Anterior cingulate cortex (tissue), 58 donors: ENCODE measurements at regions not wholly inside any gene's neighbourhood (a gene's known extent, or its start where the extent isn't known, plus 50 kb on each side); places are given as distances from the start of the nearest gene placed in this dataset.

ENCODE experiments used
- DNase-seq, 58 donors: peaks; one replicate each; lab custom pipeline; 2025; lab: John Stamatoyannopoulos, UW

DNA sequence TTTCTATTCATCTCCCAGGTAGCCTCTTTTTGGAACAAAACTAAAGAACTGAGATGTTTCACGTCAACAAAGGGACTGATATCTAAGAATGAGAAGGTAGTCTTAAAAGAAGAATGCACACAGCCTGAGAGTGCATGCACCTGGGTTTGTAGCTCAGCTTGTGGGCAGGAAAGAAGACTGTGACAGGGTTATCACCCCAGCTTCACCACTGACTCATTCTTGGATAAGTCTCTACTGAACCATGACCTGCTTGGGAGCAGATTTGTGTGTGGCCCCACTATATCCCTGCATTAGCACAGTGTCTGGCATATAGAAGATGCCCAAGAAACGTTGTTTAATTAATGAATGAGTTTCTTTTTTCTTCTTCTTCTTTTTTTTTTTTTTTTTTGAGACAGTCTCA is 187.5 kb downstream of the GPAM start:
- DNase-seq: no peak

DNA sequence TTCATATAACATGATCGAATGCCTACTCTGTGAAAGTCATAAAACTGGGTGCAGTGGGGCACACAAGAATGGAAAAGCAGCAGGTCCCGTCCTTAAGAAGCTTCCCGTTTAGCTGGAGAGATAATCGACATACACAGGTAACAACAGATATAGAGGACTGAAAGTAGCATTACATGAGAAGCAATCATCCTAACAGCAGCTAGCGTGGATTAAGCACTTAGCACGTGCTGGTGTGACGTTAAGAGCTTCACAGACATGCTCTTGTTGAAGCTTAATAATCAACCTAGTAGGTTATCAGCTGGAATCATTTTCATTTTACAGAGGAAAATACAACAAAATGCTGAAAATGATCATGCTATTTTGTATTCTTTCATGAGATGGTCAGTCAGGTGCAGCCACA is 184.8 kb downstream of the GPAM start:
- DNase-seq: no peak

DNA sequence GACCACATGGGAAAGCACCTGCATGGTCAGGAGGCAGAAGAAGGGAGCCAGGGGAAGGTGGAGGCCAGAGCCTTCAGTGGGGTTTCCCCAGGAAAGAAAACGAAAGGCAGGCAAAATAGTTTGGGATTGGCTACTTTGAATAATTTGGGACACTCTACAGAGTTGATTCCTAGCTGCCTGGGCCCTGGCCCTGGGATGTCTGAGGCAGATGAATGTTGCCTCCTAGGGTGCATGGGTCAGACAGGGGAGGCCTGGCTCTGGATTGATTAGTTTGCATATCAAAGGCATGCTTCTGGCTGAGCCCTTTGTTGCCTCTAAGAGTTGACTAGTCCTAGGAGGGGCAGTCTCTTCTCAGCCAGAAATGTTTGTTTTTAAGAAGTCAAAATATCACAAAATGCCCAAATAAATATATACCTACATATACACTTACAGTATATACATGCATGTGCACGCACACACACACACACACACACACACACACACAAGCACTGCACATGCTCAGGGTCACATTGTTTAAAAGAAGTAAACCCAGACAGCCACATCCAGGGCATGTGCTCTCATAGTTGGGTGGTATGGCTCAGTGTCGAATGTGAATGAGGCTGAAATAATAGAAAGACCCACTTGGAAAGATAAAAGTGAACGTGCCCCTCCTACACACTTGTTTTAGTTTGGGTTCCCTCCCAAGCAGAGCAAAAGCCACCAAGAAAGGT is 184.2 kb downstream of the GPAM start:
- DNase-seq: no peak

DNA sequence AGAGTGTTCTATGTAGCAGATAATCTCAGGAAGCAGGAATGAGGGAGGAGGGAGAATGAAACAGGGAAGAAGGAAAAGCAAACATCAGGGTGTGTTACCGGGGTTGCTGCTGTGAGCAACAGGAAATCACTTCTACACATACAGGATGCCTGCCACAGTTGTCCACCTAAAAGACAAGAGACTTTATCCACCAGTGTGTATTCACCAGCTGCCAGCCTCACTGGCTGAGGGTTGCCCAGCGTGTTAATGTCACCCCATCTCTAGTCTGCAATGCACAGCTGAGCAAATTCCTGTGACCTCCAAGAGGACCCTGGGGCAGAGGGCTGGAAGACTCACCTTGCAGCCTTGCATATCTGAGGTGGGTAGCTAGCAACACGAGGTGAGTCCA is 183.7 kb downstream of the GPAM start:
- DNase-seq: no peak

DNA sequence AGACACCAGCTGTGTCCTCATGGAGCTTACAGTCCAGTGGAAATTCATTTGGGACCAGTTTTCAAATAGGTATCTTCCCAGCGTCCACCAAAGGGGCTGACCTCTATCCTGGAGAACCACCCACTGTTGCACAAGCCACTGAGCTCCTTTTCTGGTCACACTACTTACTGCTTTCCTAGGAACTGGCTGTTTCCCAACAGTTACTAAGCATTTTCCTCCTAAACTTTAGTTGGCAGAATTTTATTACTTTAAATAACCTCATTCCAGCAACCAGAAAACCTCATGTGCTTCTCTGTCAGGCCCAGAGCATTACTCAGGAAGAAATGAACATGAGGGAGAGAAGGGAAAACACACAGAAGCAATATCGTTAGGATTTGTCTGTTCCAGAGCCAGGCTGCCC is 183.1 kb downstream of the GPAM start:
- DNase-seq: no peak

DNA sequence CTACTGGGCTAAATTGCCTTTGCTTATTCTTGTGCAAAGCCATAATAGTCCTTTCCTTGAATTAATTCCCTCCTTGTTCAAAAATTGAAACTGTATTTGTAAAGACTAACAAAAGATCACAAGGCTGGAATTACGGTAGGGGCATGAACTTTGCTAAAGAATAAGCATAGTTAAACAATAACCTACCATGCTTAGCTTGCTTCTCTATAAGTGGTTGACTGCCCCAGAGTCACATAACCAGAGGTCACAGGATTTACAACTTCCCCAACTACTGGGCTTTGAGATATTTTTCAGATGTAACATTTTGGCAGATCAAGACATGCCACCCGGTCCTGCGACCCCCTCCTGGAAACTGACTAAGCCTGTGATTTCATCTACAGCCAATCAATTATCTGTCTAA is 181.4 kb downstream of the GPAM start:
- DNase-seq: no peak

DNA sequence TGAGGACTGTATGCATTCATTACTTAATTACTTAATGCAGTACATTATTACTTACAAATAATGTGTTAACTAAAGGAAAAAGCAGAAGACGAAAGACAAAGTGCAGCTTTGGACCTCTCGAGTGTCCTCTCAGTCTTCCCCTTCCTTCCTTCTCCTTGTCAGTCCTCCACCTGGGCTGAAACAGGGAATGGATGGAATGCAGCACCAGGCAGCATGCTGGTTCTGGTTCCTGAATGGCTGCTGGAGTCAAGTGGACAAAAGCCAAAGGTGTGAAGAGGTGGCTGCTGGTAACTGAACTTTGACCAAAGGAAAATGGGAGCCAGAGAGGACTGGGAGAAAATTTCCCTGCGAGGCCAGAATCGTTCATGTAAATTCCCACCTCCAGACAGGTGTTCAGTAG is 179.5 kb downstream of the GPAM start:
- DNase-seq: no peak

DNA sequence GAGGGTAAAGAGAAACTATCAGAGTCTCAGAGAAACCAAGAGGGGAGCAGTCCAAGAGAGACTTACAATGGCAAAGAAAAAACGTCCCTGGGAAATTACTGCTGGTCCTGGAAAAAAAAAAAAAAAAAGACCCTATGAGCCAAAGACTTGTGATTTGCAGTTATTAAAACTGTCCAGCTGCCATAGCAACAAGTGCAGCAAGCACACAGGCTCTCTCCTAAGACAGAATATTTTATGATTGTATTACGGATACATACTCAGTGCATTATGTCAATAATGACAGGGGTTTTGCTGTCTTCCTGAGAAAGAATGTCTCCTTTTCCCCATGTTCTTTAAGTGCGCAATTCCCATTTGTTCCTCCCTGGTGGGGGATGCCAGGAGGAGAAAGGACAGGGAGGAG is 178.5 kb downstream of the GPAM start:
- DNase-seq: no peak

DNA sequence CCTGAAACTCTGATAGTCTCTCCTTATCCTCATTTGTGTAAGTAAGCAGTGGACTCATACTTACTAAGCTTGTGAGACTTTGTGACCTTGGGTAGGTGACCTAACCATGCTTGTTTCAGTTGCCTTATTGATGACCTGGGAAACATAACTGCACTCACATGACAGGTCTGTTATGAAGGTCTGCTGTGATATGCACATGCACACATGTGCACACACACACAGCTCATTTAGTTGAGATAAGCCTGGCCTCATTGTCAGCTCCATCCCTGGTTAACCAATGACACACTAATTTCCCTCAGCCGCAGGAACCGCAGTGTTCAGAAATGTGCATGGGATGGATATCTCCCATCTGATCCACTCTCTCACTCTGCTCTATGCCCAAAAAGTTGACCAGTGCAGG is 177.2 kb downstream of the GPAM start:
- no peak for DNase-seq

DNA sequence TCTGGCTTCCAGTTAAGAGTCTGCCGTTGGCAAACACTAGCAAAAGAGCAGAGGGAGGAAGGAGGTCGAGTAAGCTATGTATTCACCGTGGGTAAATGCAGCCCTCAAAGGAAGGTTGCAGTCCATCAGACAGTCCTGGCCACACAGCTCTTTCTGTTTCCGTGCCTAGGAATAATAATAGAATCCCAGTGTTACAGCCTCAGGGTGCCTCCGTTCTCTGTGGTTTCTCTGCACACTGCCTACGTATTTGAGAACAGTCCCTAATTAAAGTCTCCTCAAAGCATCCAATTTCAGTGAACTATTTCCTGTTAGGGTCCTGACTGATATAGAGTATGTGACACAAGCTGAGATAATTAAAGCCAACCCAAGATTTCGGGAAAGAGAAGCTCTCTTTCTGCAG is 176.7 kb downstream of the GPAM start:
- no peak for DNase-seq

DNA sequence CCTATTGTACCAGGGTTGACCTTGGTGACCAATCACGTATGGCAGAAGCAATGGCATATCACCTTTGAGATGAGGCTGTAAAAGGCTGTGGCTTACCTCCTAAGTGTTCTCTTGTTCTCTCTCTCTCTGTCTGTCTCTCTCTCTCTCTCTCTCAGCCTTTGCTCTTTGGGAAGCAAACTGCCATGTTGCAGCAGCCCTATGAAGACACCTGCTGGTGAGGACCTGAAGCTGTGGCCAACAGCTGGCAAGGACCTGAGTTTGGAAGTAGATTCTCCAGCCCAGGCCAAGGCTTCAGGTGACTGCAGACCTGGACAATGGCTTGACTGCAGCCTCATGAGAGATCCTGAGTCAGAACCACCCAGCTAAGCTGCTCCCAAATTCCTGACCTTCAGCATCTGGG is 161.4 kb downstream of the GPAM start:
- no peak for DNase-seq

DNA sequence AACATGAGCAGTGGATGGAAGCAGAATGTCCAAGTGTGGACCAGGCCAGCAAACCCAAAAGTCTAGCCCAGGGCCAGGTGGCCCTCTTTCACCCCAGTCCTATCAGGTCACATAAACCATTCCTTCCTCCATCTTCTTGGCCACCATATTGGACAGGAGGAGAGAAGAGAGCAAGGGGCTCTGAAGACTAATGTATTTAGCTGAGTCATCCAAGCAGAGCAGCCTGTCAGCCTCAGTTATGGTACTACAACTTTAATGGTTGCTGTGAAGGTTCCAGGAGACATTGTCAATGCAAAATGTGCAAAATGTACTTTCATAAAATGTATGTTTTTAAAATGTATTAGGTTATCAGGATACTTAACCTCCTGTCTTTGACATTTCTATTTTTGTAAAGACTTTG is 159.5 kb downstream of the GPAM start:
- DNase-seq: no peak

DNA sequence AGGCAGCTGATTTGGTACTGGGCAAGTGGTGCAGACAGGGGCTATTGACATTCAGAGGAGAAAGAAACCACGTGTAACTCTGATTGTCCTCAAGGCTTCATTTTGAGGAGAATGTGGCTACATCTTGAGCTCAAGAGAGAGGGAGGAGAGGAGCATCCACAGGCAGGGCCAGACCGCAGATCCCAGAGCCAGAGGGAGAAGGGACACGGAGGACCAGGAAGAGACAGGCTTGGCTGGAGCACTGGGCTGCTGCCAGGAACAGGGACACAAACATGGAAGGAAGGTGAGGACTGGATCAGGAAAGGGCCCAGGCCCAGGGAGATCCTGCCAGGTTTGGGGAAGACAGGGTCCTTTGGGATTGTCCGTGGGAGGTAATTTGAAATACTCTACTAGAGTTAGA is 158.3 kb downstream of the GPAM start:
- DNase-seq: no peak

DNA sequence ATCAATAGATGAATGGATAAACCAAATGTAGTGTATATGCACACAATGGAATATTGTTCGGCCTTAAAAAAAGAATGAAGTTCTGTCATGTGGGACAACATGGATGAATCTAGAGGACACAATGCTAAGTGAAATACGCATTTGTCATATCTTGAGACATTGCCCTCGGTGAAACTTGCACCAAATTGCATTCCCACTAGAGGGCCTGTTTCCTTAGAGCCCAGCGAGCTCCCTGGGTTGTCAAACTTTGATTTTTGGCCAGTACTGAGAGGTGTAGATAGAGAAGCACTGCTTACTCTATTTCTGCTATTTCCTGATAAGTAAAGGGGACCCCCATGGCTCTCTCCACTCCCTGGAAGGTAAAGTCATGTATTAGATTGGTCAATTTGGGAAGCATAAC is 157.1 kb downstream of the GPAM start:
- DNase-seq: no peak

DNA sequence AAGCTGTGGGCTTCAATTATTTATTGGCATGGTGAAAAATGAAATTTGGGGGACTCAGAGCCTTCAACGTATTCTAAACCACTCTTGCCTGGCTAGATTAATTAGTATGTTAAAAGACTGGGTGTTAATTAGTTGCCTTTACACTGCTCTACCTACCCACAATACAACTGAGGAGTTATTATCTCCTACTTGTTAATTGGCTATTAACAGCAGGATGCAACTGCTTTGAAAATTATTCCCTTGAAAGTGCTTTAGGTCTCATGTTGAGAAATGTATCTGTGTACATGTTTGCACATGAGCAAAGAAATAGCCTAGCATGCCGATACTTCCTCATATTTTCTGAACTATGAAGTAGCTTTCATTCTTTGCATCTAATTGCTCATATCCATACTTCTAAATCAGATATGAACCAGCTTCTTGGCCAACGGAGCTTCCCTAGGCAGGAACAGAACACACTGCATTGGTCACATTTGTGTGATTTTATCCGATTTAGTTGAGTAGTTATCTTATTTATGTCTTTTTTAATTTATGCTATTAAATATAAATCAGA is 155.8 kb downstream of the GPAM start:
- DNase-seq: no peak

DNA sequence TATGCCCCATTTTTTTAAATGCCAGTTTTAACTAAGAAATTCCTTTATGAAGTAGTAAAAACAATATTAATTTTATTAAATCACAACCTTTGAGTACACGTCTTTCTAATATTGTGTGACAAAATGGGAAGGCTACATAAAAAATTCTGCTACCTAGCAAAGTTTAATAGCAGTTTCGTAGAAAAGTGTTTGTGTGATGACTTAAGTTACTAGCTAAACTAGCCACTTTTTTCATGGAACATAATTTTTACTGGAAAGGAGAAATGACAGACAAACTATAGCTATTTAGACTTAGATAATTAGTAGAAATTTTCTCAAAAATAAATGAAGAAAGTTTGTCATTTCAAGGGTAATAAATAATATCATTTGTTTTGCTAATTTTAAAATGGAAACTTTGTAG is 153.1 kb downstream of the GPAM start:
- no peak for DNase-seq

DNA sequence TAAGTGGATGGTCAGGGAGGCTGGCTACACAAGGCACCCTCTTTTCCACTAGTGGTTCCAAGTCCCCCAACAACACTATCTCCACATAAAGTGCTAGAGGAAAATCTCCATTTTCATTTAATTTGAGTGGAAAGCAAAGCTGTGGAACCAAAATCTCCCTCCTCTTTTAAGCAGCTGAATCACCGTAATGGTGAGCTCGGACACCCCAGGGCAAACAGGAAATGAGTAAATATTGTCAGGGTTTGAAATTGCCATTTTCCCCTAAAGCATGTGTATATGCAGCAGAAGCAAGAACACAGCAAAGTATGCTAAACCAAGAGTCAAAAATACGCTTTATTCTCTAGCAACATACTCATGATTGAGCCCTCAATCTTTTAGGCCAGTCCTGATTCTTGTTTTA is 143.7 kb downstream of the GPAM start:
- DNase-seq: no peak

DNA sequence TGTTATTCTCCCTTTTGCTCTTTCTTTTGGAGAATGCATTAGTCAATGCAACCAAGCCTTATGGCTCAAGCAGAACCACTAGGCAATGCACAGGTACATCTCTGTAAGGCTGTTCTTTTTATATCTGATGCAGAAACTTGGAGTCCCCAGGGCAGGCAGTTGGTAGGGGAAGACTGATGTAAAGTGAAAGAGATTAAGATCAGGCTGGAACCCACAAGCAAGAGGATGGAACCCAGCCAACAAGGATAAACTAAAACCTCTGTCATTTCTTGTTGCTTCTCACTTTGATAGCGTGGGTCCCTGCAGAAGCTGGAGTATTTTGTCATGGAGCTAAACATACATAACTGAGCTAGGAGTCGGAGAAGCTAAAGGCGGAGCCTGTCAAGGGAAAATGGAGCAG is 142.9 kb downstream of the GPAM start:
- no peak for DNase-seq

DNA sequence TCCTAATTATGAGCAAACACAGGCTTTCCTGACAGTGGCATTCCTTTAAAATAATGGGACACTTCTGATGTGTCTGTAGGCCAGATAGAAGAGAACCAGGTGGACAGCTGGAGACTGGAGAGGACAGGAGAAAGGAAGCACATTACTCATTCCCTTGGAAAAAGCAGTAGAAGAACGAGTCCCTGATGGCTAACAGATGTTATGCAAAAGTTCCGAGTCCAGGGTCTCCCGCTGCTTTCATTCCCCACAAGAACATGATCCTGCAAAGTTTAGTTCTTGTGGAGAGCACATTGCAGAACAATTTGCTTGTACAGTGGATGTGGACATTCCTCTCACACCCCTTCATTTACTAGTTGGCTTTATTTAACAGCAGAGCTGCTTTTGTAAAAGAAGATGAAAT is 137.6 kb downstream of the GPAM start:
- no peak for DNase-seq

DNA sequence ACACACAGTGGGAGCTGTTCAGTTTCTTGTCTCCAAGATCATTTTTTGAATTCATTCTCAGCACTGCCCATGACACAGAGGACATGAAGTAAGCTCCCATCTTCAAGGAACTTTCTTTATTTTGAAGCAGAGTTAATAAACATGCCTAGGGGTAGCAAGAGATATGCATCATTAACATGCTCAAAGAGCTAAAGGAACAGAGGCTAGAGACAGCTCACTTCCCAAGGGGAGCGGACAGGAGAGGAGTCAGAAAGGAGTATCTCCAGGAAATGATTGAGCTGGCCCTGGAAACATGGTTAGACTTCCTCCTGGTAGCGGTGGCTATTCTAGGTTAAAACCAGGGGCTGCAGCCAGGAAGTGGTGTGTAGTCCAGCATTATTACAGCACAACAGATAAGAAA is 135.9 kb downstream of the GPAM start:
- no peak for DNase-seq

DNA sequence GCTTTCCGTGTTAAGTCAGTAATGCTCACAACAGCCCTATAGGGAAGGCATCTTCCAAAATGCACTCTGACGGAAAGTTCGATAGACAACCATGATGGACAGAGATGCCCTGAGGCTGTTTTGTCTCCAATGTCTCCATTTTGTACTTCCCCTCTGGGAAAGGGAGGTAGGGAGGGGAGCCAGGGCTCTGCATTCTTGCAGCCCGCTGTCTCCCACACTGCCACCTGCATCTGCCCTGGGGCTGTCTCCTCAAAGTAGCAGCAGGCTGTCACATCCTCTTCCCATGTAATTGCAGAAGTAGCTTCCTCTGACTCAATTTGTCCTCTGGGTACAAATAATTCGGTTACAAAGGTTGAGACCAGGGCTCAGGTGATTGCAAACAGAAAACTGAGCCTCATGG is 131.4 kb downstream of the GPAM start:
- DNase-seq: no peak

DNA sequence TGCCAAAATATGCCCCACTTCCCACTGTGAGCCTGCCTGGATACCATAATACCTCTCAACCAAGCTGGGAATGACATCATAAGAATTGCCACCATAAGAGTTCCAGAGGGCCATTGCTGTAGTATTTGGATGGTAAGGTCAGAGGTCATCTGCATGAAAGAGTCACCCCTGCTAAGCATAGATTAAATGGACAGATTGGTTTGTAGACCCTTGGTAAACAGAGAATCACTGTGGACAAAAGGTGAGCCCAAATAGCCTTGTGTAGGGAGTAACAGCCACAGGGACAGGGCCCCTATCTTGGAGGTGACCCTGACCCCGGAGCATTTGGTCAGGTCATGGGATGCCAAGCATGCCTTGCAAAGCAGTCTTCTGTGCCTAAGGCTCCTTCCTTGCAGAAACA is 129.7 kb downstream of the GPAM start:
- DNase-seq: no peak

DNA sequence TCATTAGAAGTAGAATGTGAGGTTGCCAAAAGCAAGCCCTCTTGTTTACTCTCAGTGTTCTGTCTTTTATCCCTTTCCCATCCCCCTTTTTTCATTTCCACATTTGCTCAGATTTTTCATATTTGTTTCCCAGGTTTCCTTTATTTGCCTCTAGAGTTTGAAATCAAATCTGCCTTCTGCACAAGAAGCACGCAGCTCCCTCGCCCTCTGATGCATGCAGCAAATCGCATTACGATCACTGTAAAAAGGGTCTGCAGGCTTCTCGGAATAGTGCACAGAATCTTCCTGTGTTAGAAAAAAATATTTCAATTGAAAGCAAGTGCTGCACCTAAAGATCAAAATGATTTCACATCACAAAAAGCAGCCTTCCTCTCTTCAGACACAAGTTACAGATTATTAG is 129.0 kb downstream of the GPAM start:
- DNase-seq: no peak
